ENCODE measurements at regions not wholly inside any gene's neighbourhood (a gene's known extent, or its start where the extent isn't known, plus 50 kb on each side); places are given as distances from the start of the nearest gene placed in this dataset.

DNA sequence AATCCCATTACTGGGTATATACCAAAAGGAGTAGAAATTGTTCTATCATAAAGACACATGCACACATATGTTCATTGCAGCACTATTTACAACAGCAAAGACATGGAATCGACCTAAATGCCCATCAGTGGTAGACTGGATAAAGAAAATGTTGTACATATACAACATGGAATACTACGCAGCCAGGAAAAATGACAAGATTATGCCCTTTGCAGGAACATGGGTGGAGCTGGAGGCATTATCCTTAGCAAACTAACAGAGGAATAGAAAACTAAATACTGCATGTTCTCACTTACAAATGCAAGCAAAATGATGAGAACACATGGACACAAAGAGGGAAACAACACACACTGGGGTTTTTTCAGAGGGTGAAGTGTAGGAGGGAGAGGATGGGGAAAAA lies 300.2 kb downstream of the BAMBI start:
- TF ChIP-seq, protein P1, sequence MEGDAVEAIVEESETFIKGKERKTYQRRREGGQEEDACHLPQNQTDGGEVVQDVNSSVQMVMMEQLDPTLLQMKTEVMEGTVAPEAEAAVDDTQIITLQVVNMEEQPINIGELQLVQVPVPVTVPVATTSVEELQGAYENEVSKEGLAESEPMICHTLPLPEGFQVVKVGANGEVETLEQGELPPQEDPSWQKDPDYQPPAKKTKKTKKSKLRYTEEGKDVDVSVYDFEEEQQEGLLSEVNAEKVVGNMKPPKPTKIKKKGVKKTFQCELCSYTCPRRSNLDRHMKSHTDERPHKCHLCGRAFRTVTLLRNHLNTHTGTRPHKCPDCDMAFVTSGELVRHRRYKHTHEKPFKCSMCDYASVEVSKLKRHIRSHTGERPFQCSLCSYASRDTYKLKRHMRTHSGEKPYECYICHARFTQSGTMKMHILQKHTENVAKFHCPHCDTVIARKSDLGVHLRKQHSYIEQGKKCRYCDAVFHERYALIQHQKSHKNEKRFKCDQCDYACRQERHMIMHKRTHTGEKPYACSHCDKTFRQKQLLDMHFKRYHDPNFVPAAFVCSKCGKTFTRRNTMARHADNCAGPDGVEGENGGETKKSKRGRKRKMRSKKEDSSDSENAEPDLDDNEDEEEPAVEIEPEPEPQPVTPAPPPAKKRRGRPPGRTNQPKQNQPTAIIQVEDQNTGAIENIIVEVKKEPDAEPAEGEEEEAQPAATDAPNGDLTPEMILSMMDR (IDR thresholded peaks at IDR 0.05; ENCODE audit: low read length), result no peak
- no peak for TF ChIP-seq EZH2 (optimal IDR thresholded peaks at IDR 0.05; ENCODE audit: low read depth, low read length)
- TF ChIP-seq EZH2phosphoT487 (IDR thresholded peaks at IDR 0.05; ENCODE audit: low read length), result no peak
